ENCODE measurements at regions not wholly inside any gene's neighbourhood (a gene's known extent, or its start where the extent isn't known, plus 50 kb on each side); places are given as distances from the start of the nearest gene placed in this dataset.

GRCh38 chr3:74750901-74751300 is 136.4 kb upstream of the CNTN3 start:
- dilution Hi-C loops (cut with MboI; ENCODE audit: extremely low pct_ligation_motif_present, low sequenced_read_pairs) = no loop called here

GRCh38 chr3:74739242-74739641 is 124.8 kb upstream of the CNTN3 start:
- H3K79me2 ChIP-seq (ENCODE audit: control insufficient read depth, insufficient read depth, low read length) = no peaks in the 10 kb centered on the region
- no peaks in the 10 kb centered on the region for H3K4me1 ChIP-seq (ENCODE audit: control insufficient read depth, extremely low read depth, insufficient read depth, low read length)
- H2AFZ ChIP-seq (ENCODE audit: control insufficient read depth, low read length) = no peak overlapping the region
- H3K27ac ChIP-seq (ENCODE audit: control insufficient read depth, insufficient read depth, low read length) = no peak overlapping the region
- no peak overlapping the region for H3K4me2 ChIP-seq (ENCODE audit: control insufficient read depth, extremely low read depth, insufficient read depth, low read depth, low read length)
- no peaks in the 10 kb centered on the region for H3K27me3 ChIP-seq (ENCODE audit: control insufficient read depth, extremely low read depth, insufficient read depth, low read length)
- H4K20me1 ChIP-seq (ENCODE audit: control insufficient read depth, extremely low read depth, insufficient read depth, low read length) = no peaks in the 10 kb centered on the region
- H3K9me3 ChIP-seq (ENCODE audit: control insufficient read depth, low read depth, low read length) = no peaks in the 10 kb centered on the region
- H3K4me3 ChIP-seq (ENCODE audit: control insufficient read depth in 2 of 3, extremely low read depth in 1 of 3, insufficient read depth in 2 of 3, low read depth in 1 of 3, low read length in 3 of 3) = no peak overlapping the region
- no peak overlapping the region for H3K9ac ChIP-seq (ENCODE audit: control insufficient read depth, extremely low read depth, insufficient read depth, low read length)
- dilution Hi-C loops (cut with MboI; ENCODE audit: extremely low pct_ligation_motif_present, low sequenced_read_pairs) = no loop called here
- DNase-seq (ENCODE audit: low read depth, low spot score) (no peak), FAIRE-seq (no peak)
- no peaks in the 10 kb centered on the region for H3K36me3 ChIP-seq (ENCODE audit: control insufficient read depth in 2 of 2, extremely low read depth in 1 of 2, insufficient read depth in 2 of 2, low read length in 2 of 2)
- H3K9me1 ChIP-seq (ENCODE audit: control insufficient read depth, extremely low read depth, insufficient read depth, low read length) = no peaks in the 10 kb centered on the region
- no peak for TF ChIP-seq EZH2 (IDR thresholded peaks at IDR 0.05; ENCODE audit: low read length)
- no peak for TF ChIP-seq CTCF (optimal IDR thresholded peaks at IDR 0.05 in 1 of 3, IDR thresholded peaks at IDR 0.05 in 1 of 3, conservative IDR thresholded peaks at IDR 0.05 in 1 of 3; ENCODE audit: extremely low read depth in 1 of 3, insufficient read depth in 2 of 3, low read length in 3 of 3)

More at GRCh38 chr3:74750901-74751300, 136.4 kb upstream of the CNTN3 start:
- Histone ChIP-seq H3K9ac (ENCODE audit: control insufficient read depth, extremely low read depth, insufficient read depth, low read length) (no peak overlapping the region), H3K9me3 (ENCODE audit: control insufficient read depth, low read depth, low read length) (no peaks in the 10 kb centered on the region), H3K27me3 (ENCODE audit: control insufficient read depth, extremely low read depth, insufficient read depth, low read length) (no peaks in the 10 kb centered on the region), H3K79me2 (ENCODE audit: control insufficient read depth, insufficient read depth, low read length) (no peaks in the 10 kb centered on the region), H4K20me1 (ENCODE audit: control insufficient read depth, extremely low read depth, insufficient read depth, low read length) (no peaks in the 10 kb centered on the region), H3K4me3 (ENCODE audit: control insufficient read depth in 2 of 3, extremely low read depth in 1 of 3, insufficient read depth in 2 of 3, low read depth in 1 of 3, low read length in 3 of 3) (no peak overlapping the region), H3K27ac (ENCODE audit: control insufficient read depth, insufficient read depth, low read length) (no peak overlapping the region), H3K36me3 (ENCODE audit: control insufficient read depth in 2 of 2, extremely low read depth in 1 of 2, insufficient read depth in 2 of 2, low read length in 2 of 2) (no peaks in the 10 kb centered on the region), H3K9me1 (ENCODE audit: control insufficient read depth, extremely low read depth, insufficient read depth, low read length) (no peaks in the 10 kb centered on the region), H2AFZ (ENCODE audit: control insufficient read depth, low read length) (no peak overlapping the region), H3K4me2 (ENCODE audit: control insufficient read depth, extremely low read depth, insufficient read depth, low read depth, low read length) (no peak overlapping the region), H3K4me1 (ENCODE audit: control insufficient read depth, extremely low read depth, insufficient read depth, low read length) (no peaks in the 10 kb centered on the region)
- DNase-seq (ENCODE audit: low read depth, low spot score) (no peak), FAIRE-seq (no peak)
- TF ChIP-seq EZH2 (IDR thresholded peaks at IDR 0.05; ENCODE audit: low read length) (no peak), CTCF (optimal IDR thresholded peaks at IDR 0.05 in 1 of 3, IDR thresholded peaks at IDR 0.05 in 1 of 3, conservative IDR thresholded peaks at IDR 0.05 in 1 of 3; ENCODE audit: extremely low read depth in 1 of 3, insufficient read depth in 2 of 3, low read length in 3 of 3) (no peak)
